Ectodermal cell (in vitro differentiated cells): ENCODE measurements at regions not wholly inside any gene's neighbourhood (a gene's known extent, or its start where the extent isn't known, plus 50 kb on each side); places are given as distances from the start of the nearest gene placed in this dataset.

Experiments
- H3K27ac ChIP-seq: 2 replicates; pipeline ENCODE4 v1.7.0; 2013; ENCODE audit warnings: mild to moderate bottlenecking, low read depth, low read length; ENCODE audit not compliant: insufficient read depth, poor library complexity, severe bottlenecking
- H3K27me3 ChIP-seq: 2 replicates; pipeline ENCODE4 v1.7.0; 2013; ENCODE audit warnings: mild to moderate bottlenecking, low read length; ENCODE audit not compliant: insufficient read depth, control insufficient read depth, poor library complexity, severe bottlenecking
- H3K36me3 ChIP-seq: one replicate; pipeline ENCODE4 v1.7.0; 2013; ENCODE audit warnings: low read length; ENCODE audit not compliant: control insufficient read depth, insufficient read depth
- H3K4me1 ChIP-seq: one replicate; pipeline ENCODE4 v1.7.0; 2013; ENCODE audit warnings: low read length; ENCODE audit not compliant: control insufficient read depth, insufficient read depth
- H3K4me3 ChIP-seq: 2 replicates; pipeline ENCODE4 v1.7.0; 2013; ENCODE audit warnings: low read depth, low read length, control low read depth; ENCODE audit not compliant: insufficient read depth
- H3K9me3 ChIP-seq: 2 replicates; pipeline ENCODE4 v1.7.0; 2013; ENCODE audit warnings: mild to moderate bottlenecking, low read length, moderate library complexity; ENCODE audit not compliant: control insufficient read depth
- WGBS, 2 experiments: methylation state at CpG; one replicate each; pipeline ENCODE4 v1.1.7; 2013; ENCODE audit warnings: missing lambda C conversion rate in 2 of 2; 5-methylcytosine and 5-hydroxymethylcytosine counted together

- WGBS, 2 experiments, result 88 to 93% methylated on average over 1 of the region's 1 CpG
- H3K4me1 ChIP-seq, result peaks cover 6% of the 10 kb centered on the region
Measured at GRCh38 chr20:16914277-16914676, 166.1 kb downstream of the OTOR start.

GRCh38 chr20:16916165-16916564 lies 168.0 kb downstream of the OTOR start:
- no peak overlapping the region for H3K4me3 ChIP-seq
- no peaks in the 10 kb centered on the region for H3K9me3 ChIP-seq
- WGBS, 2 experiments, result 80 to 85% methylated on average over 1 of the region's 1 CpG
- no peaks in the 10 kb centered on the region for H3K27me3 ChIP-seq
- peaks cover 6% of the 10 kb centered on the region for H3K4me1 ChIP-seq
- H3K36me3 ChIP-seq, result no peaks in the 10 kb centered on the region
- no peak overlapping the region for H3K27ac ChIP-seq

More at GRCh38 chr20:16914277-16914676, 166.1 kb downstream of the OTOR start:
- no peak overlapping the region for H3K27ac ChIP-seq
- H3K36me3 ChIP-seq, result no peaks in the 10 kb centered on the region
- H3K9me3 ChIP-seq, result no peaks in the 10 kb centered on the region
- H3K27me3 ChIP-seq, result no peaks in the 10 kb centered on the region
- no peak overlapping the region for H3K4me3 ChIP-seq

DNA sequence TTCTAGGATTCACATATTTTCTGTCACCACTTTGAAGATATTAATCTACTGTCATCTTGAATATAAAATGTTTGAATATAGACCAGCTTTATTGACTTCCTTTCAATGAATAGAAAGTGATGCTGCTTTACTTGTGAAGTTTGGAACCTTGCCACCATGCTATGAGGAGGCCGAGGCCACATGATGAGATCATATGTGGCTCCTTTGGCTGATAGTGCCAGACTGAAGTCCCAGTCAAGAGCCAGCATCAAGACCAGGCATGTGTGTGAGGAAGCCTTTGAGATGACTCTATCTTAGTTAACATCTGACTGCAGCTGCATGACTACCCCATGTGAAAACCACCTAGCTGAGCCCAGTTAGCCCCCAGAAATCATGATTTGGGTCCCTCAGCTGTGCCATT lies 169.5 kb downstream of the OTOR start:
- no peak overlapping the region for H3K27ac ChIP-seq
- WGBS, 2 experiments, result 95% methylated on average over 1 of the region's 1 CpG
- no peak overlapping the region for H3K4me3 ChIP-seq
- H3K36me3 ChIP-seq, result no peaks in the 10 kb centered on the region
- H3K4me1 ChIP-seq, result peaks cover 6% of the 10 kb centered on the region
- no peaks in the 10 kb centered on the region for H3K27me3 ChIP-seq
- H3K9me3 ChIP-seq, result no peaks in the 10 kb centered on the region

- Histone ChIP-seq H3K4me1 (peaks cover 6% of the 10 kb centered on the region), H3K36me3 (no peaks in the 10 kb centered on the region), H3K27me3 (no peaks in the 10 kb centered on the region), H3K4me3 (no peak overlapping the region), H3K27ac (no peak overlapping the region), H3K9me3 (no peaks in the 10 kb centered on the region)
- WGBS, 2 experiments, result 96 to 98% methylated on average over 4 of the region's 4 CpGs
Measured at GRCh38 chr20:16918366-16918765, 170.2 kb downstream of the OTOR start.

- Histone ChIP-seq H3K27me3 (no peaks in the 10 kb centered on the region), H3K4me1 (peaks cover 6% of the 10 kb centered on the region), H3K36me3 (no peaks in the 10 kb centered on the region), H3K4me3 (no peak overlapping the region), H3K27ac (no peak overlapping the region), H3K9me3 (no peaks in the 10 kb centered on the region)
- 74 to 77% methylated on average over 5 of the region's 5 CpGs for WGBS, 2 experiments
Measured at GRCh38 chr20:16919841-16920240, 171.7 kb downstream of the OTOR start.

DNA sequence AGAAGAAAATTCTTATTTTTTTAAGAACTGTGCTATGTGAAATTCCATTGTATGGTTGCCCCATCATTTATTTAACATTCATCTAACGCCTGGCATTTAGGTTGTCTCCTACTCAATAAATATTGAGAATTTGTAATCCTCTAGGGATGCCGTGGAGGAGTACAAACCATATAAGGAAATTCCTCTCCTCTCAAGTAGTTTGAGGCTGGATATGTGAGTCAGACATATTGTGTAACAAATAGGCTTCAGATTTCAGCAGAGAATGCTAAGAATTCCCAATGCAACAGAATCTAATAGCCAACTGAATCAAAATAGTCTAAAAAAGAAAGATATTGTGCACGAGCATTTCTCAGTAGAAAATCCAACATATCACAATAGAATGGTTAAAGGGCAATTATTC lies 174.7 kb downstream of the OTOR start:
- 90% methylated on average over 2 of the region's 3 CpGs; no CpG with 5 or more reads in 1 of the 2 experiments for WGBS, 2 experiments
- Histone ChIP-seq H3K36me3 (no peaks in the 10 kb centered on the region), H3K4me3 (no peak overlapping the region), H3K9me3 (no peaks in the 10 kb centered on the region), H3K27ac (no peak overlapping the region), H3K4me1 (no peaks in the 10 kb centered on the region), H3K27me3 (no peaks in the 10 kb centered on the region)

GRCh38 chr20:16926626-16927430 lies 178.7 kb downstream of the OTOR start:
- H3K4me3 ChIP-seq, result no peak overlapping the region
- H3K9me3 ChIP-seq, result no peaks in the 10 kb centered on the region
- no peak overlapping the region for H3K27ac ChIP-seq
- no peaks in the 10 kb centered on the region for H3K4me1 ChIP-seq
- no peaks in the 10 kb centered on the region for H3K36me3 ChIP-seq
- no peaks in the 10 kb centered on the region for H3K27me3 ChIP-seq
- 92 to 93% methylated on average over 11 of the region's 11 CpGs for WGBS, 2 experiments

- H3K27me3 ChIP-seq, result no peaks in the 10 kb centered on the region
- no peak overlapping the region for H3K27ac ChIP-seq
- no peak overlapping the region for H3K4me3 ChIP-seq
- H3K9me3 ChIP-seq, result no peaks in the 10 kb centered on the region
- H3K36me3 ChIP-seq, result no peaks in the 10 kb centered on the region
- no peaks in the 10 kb centered on the region for H3K4me1 ChIP-seq
Measured at GRCh38 chr20:16929756-16930155, 181.6 kb downstream of the OTOR start.

GRCh38 chr20:16930656-16931055 lies 182.5 kb downstream of the OTOR start:
- no peaks in the 10 kb centered on the region for H3K9me3 ChIP-seq
- H3K27ac ChIP-seq, result no peak overlapping the region
- H3K36me3 ChIP-seq, result no peaks in the 10 kb centered on the region
- H3K4me1 ChIP-seq, result no peaks in the 10 kb centered on the region
- 76 to 80% methylated on average over 4 of the region's 4 CpGs for WGBS, 2 experiments
- no peak overlapping the region for H3K4me3 ChIP-seq
- no peaks in the 10 kb centered on the region for H3K27me3 ChIP-seq

GRCh38 chr20:16939051-16939450 lies 190.9 kb downstream of the OTOR start:
- Histone ChIP-seq H3K27ac (no peak overlapping the region), H3K27me3 (no peaks in the 10 kb centered on the region), H3K9me3 (no peaks in the 10 kb centered on the region), H3K36me3 (no peaks in the 10 kb centered on the region), H3K4me3 (no peak overlapping the region), H3K4me1 (no peaks in the 10 kb centered on the region)
- WGBS, 2 experiments, result 54% methylated on average over 3 of the region's 3 CpGs
